ENCODE measurements at regions not wholly inside any gene's neighbourhood (a gene's known extent, or its start where the extent isn't known, plus 50 kb on each side); places are given as distances from the start of the nearest gene placed in this dataset.

GRCh38 chr4:14897217-14897616 is 105.1 kb upstream of the CPEB2 start:
- ChIA-PET POLR2A (no interaction called here), CTCF (interaction anchor here (1.0 kb wide), 1 partner anchor 16 kb away, joined by 4 read pairs; no protein-coding TSS in a partner anchor)
- H3K4me1 ChIP-seq (ENCODE audit: control insufficient read depth in 1 of 2, insufficient read depth in 2 of 2, low read depth in 1 of 2, low read length in 1 of 2): no peaks in the 10 kb centered on the region
- WGBS (ENCODE audit: low lambda C conversion rate): 36% methylated on average over 2 of the region's 2 CpGs
- no peaks in the 10 kb centered on the region for H3K36me3 ChIP-seq (replicated peaks in 1 of 2; ENCODE audit: control insufficient read depth in 1 of 2, insufficient read depth in 2 of 2, low read length in 1 of 2)
- H3K9me3 ChIP-seq: no peaks in the 10 kb centered on the region
- no peak overlapping the region for H3K9ac ChIP-seq
- H2AFZ ChIP-seq (ENCODE audit: low read depth): no peak overlapping the region
- DNase-seq: no peak
- no peaks in the 10 kb centered on the region for H3K27me3 ChIP-seq (ENCODE audit: insufficient read depth)
- no peaks in the 10 kb centered on the region for H3F3A ChIP-seq (replicated peaks; ENCODE audit: insufficient read depth)
- H3K79me2 ChIP-seq (ENCODE audit: insufficient read depth): no peaks in the 10 kb centered on the region
- TF ChIP-seq YY1 (IDR thresholded peaks at IDR 0.05; ENCODE audit: low read depth) (no peak), ZBTB33 (IDR thresholded peaks at IDR 0.05; ENCODE audit: borderline replicate concordance, low read depth) (no peak), RXRA (IDR thresholded peaks at IDR 0.05; ENCODE audit: borderline replicate concordance, low read depth) (no peak), FOXJ3 (CRISPR knock-in tag; IDR thresholded peaks at IDR 0.05) (no peak)
- H3K4me2 ChIP-seq: no peak overlapping the region
- no peaks in the 10 kb centered on the region for H4K20me1 ChIP-seq (ENCODE audit: insufficient read depth)
- H3K27ac ChIP-seq (ENCODE audit: low read depth in 2 of 2, low read length in 1 of 2): no peak overlapping the region
- no peaks in the 10 kb centered on the region for H3K9me2 ChIP-seq
- H3K4me3 ChIP-seq (ENCODE audit: low read depth in 2 of 2, low read length in 1 of 2): no peak overlapping the region

GRCh38 chr4:14898989-14899388 is 103.3 kb upstream of the CPEB2 start:
- Histone ChIP-seq H3K9me3 (no peaks in the 10 kb centered on the region), H3K9me2 (no peaks in the 10 kb centered on the region), H4K20me1 (ENCODE audit: insufficient read depth) (no peaks in the 10 kb centered on the region), H3K9ac (no peak overlapping the region), H3K79me2 (ENCODE audit: insufficient read depth) (no peaks in the 10 kb centered on the region), H2AFZ (ENCODE audit: low read depth) (no peak overlapping the region), H3K4me1 (ENCODE audit: control insufficient read depth in 1 of 2, insufficient read depth in 2 of 2, low read depth in 1 of 2, low read length in 1 of 2) (no peaks in the 10 kb centered on the region), H3K4me2 (no peak overlapping the region), H3K4me3 (ENCODE audit: low read depth in 2 of 2, low read length in 1 of 2) (no peak overlapping the region), H3K36me3 (replicated peaks in 1 of 2; ENCODE audit: control insufficient read depth in 1 of 2, insufficient read depth in 2 of 2, low read length in 1 of 2) (no peaks in the 10 kb centered on the region), H3F3A (replicated peaks; ENCODE audit: insufficient read depth) (no peaks in the 10 kb centered on the region), H3K27ac (ENCODE audit: low read depth in 2 of 2, low read length in 1 of 2) (no peak overlapping the region), H3K27me3 (ENCODE audit: insufficient read depth) (no peaks in the 10 kb centered on the region)
- POLR2A ChIA-PET: no interaction called here
- no peak for DNase-seq
- CTCF ChIA-PET: interaction anchor here (1.2 kb wide), 1 partner anchor 9 kb away, joined by 3 read pairs; no protein-coding TSS in a partner anchor
- TF ChIP-seq TAF1 (IDR thresholded peaks at IDR 0.05; ENCODE audit: borderline replicate concordance, low read depth, low read length) (no peak), ELF1 (IDR thresholded peaks at IDR 0.05) (no peak), RXRA (IDR thresholded peaks at IDR 0.05; ENCODE audit: borderline replicate concordance, low read depth) (no peak), USF1 (IDR thresholded peaks at IDR 0.05; ENCODE audit: borderline replicate concordance, low read depth) (no peak), PBX3 (IDR thresholded peaks at IDR 0.05) (no peak), RCOR1 (IDR thresholded peaks at IDR 0.05; ENCODE audit: low read length) (no peak)

All from SK-N-SH (cell line).